ENCODE measurements at regions not wholly inside any gene's neighbourhood (a gene's known extent, or its start where the extent isn't known, plus 50 kb on each side); places are given as distances from the start of the nearest gene placed in this dataset.

DNA sequence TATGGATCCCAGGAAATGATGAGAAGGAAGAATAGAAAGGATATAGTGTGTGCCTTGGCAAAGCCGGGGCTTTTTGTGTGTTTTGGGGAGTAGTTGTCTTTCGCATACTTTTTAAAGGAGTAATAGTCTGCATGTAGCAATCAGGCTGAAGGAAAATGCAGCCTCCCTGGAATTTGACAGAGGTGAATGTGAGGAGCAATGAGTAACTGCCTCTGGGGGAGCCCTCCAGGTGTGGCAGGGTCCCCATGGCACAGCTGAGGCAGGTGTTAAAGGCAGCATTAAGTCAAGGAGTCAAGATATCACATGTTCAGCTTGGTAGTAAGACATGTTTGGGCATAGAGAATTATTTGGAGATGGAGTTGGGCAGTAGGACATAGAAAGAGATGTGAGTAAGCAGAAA is 203.1 kb downstream of the C6orf118 start:
- DNase-seq (no peak), ATAC-seq (no peak)
- no peaks in the 10 kb centered on the region for H3K9me3 ChIP-seq
- no peaks in the 10 kb centered on the region for H3K4me1 ChIP-seq
- no peaks in the 10 kb centered on the region for H3K27me3 ChIP-seq
- H3K36me3 ChIP-seq = no peaks in the 10 kb centered on the region
- 70% methylated on average over 2 of the region's 2 CpGs for WGBS (ENCODE audit: insufficient coverage, low coverage, low lambda C conversion rate, missing lambda C conversion rate)
- H3K27ac ChIP-seq = no peak overlapping the region
- intact Hi-C loops (cut with DNase I) = no loop called here
- no peak overlapping the region for H3K4me3 ChIP-seq
- no peak for TF ChIP-seq POLR2A (IDR thresholded peaks at IDR 0.05)
- TF ChIP-seq, protein P1, sequence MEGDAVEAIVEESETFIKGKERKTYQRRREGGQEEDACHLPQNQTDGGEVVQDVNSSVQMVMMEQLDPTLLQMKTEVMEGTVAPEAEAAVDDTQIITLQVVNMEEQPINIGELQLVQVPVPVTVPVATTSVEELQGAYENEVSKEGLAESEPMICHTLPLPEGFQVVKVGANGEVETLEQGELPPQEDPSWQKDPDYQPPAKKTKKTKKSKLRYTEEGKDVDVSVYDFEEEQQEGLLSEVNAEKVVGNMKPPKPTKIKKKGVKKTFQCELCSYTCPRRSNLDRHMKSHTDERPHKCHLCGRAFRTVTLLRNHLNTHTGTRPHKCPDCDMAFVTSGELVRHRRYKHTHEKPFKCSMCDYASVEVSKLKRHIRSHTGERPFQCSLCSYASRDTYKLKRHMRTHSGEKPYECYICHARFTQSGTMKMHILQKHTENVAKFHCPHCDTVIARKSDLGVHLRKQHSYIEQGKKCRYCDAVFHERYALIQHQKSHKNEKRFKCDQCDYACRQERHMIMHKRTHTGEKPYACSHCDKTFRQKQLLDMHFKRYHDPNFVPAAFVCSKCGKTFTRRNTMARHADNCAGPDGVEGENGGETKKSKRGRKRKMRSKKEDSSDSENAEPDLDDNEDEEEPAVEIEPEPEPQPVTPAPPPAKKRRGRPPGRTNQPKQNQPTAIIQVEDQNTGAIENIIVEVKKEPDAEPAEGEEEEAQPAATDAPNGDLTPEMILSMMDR (IDR thresholded peaks at IDR 0.05) = no peak

DNA sequence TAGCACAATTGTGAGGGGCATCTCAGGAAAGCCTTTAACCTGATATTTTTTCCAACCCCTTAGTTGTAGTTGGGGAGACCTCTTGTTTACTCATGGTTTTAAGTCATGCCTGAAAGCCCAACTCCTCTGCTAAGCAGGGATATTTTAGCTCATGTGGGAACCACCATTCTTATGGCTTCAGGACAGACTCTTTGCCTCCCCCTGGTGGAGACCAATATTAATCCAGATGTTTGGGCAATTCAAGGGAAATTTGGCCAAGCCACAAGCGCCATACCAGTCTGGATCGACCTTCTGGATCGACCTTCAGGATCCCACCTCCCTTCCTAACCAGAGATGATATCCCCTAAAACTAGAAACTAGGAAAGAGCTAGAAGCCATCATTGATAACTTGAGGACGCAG is 211.2 kb downstream of the C6orf118 start:
- Histone ChIP-seq H3K27me3 (no peaks in the 10 kb centered on the region), H3K9me3 (peaks cover 0 to 3% (median 0%) of the 10 kb centered on the region in 4 donors), H3K4me3 (no peak overlapping the region), H3K27ac (no peak overlapping the region), H3K4me1 (no peaks in the 10 kb centered on the region), H3K36me3 (no peaks in the 10 kb centered on the region)
- TF ChIP-seq, protein P1 (IDR thresholded peaks at IDR 0.05) = no peak
- TF ChIP-seq POLR2A (IDR thresholded peaks at IDR 0.05) = no peak
- DNase-seq = no peak
- WGBS (ENCODE audit: insufficient coverage, low coverage, low lambda C conversion rate, missing lambda C conversion rate) = 68% methylated on average over 4 of the region's 4 CpGs
- intact Hi-C loops (cut with DNase I) = no loop called here
- ATAC-seq = no peak

DNA sequence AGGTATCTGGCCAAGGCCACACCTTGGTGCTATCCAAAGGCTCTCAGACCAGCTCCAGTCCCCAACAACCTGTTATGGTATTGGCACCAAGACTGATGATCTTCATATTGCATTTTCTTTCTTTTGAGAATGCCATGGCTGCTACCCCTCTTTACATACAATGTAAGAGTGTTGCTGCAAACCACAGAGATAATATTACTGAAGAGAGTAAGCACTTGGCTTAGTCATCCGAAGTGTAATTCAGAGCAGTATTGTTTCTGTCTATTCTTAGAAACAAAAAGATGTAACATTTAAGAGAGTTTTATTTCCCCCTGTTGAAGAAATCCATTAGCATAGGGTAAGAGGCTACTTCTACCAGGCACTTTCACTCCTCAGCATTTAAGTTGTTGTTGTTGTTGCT is 212.5 kb downstream of the C6orf118 start:
- no peak overlapping the region for H3K27ac ChIP-seq
- ATAC-seq (no peak), DNase-seq (no peak)
- TF ChIP-seq, protein P1 (IDR thresholded peaks at IDR 0.05) = no peak
- TF ChIP-seq POLR2A (IDR thresholded peaks at IDR 0.05) = no peak
- no peaks in the 10 kb centered on the region for H3K4me1 ChIP-seq
- H3K27me3 ChIP-seq = no peaks in the 10 kb centered on the region
- no peak overlapping the region for H3K4me3 ChIP-seq
- WGBS (ENCODE audit: insufficient coverage, low coverage, low lambda C conversion rate, missing lambda C conversion rate) = 0% methylated on average over 1 of the region's 1 CpG
- H3K36me3 ChIP-seq = no peaks in the 10 kb centered on the region
- intact Hi-C loops (cut with DNase I) = no loop called here
- H3K9me3 ChIP-seq = peaks cover 0 to 4% (median 0%) of the 10 kb centered on the region in 4 donors

DNA sequence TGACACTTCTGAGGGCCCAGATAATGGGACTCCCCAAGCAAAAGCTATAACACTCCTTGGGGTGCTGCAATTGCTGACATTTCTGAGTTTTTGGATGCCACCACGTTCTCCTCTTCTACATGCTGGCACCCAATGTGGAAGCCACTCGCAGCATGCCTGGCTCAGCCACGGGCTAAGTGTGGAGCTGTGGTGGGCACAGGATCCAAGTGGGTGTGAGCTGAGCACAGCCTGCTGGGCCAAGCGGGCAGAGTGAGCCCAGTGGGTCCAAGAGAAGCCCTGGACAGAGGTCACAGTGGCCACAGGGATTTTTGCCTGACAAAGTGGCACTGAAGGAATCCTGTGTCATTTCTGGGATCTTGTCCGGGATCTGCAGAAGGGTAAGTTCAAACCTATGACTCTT is 213.2 kb downstream of the C6orf118 start:
- no peak for TF ChIP-seq POLR2A (IDR thresholded peaks at IDR 0.05)
- TF ChIP-seq, protein P1 (IDR thresholded peaks at IDR 0.05) = no peak
- Histone ChIP-seq H3K27ac (no peak overlapping the region), H3K9me3 (peaks cover 0 to 4% (median 0%) of the 10 kb centered on the region in 4 donors), H3K36me3 (no peaks in the 10 kb centered on the region), H3K4me1 (no peaks in the 10 kb centered on the region), H3K4me3 (no peak overlapping the region), H3K27me3 (no peaks in the 10 kb centered on the region)
- WGBS (ENCODE audit: insufficient coverage, low coverage, low lambda C conversion rate, missing lambda C conversion rate) = 30% methylated on average over 2 of the region's 5 CpGs
- intact Hi-C loops (cut with DNase I) = no loop called here
- DNase-seq (no peak), ATAC-seq (no peak)
